Progenitor cell of endocrine pancreas (in vitro differentiated cells): ENCODE measurements at regions not wholly inside any gene's neighbourhood (a gene's known extent, or its start where the extent isn't known, plus 50 kb on each side); places are given as distances from the start of the nearest gene placed in this dataset.

Experiments
- DNase-seq: peaks from one replicate; pipeline ENCODE4 v3.0.0; 2021; ENCODE audit warnings: low spot score; ENCODE audit not compliant: unreplicated experiment
- H3K27ac Mint-ChIP-seq: 2 replicates; pipeline ENCODE4 v1.8.0; 2021; ENCODE audit warnings: mild to moderate bottlenecking, moderate library complexity, mixed read lengths
- H3K27me3 Mint-ChIP-seq: 2 replicates; pipeline ENCODE4 v1.8.0; 2021; ENCODE audit warnings: mixed read lengths
- H3K36me3 Mint-ChIP-seq: 2 replicates; pipeline ENCODE4 v1.8.0; 2022; ENCODE audit warnings: mixed read lengths; ENCODE audit not compliant: insufficient read depth
- H3K4me1 Mint-ChIP-seq: 2 replicates; pipeline ENCODE4 v1.8.0; 2021; ENCODE audit warnings: low read depth, mixed read lengths
- H3K4me3 Mint-ChIP-seq: 2 replicates; pipeline ENCODE4 v1.8.0; 2021; ENCODE audit warnings: low read depth, mild to moderate bottlenecking, moderate library complexity, mixed read lengths
- H3K9me3 Mint-ChIP-seq: 2 replicates; pipeline ENCODE4 v1.8.0; 2021; ENCODE audit warnings: low read depth, mixed read lengths
- CTCF ChIP-seq: fragments of 200-600 bp; sonication (generic); IDR thresholded peaks from one replicate; pipeline ENCODE4 v1.5.0; 2021; ENCODE audit warnings: antibody characterized with exemption, mild to moderate bottlenecking; ENCODE audit not compliant: unreplicated experiment

- H3K27ac Mint-ChIP-seq = no peak overlapping the region
- peaks cover 2% of the 10 kb centered on the region for H3K9me3 Mint-ChIP-seq
- no peaks in the 10 kb centered on the region for H3K36me3 Mint-ChIP-seq
- H3K27me3 Mint-ChIP-seq = no peaks in the 10 kb centered on the region
- TF ChIP-seq CTCF = no peak
- DNase-seq = no peak
- H3K4me3 Mint-ChIP-seq = no peak overlapping the region
- peaks cover 1% of the 10 kb centered on the region for H3K4me1 Mint-ChIP-seq
These were observed 84.7 kb downstream of the RFPL4B start for GRCh38 chr6:112431803-112432202.

GRCh38 chr6:112432853-112433252, 85.7 kb downstream of the RFPL4B start:
- Mint-ChIP-seq H3K4me1 (peaks cover 6% of the 10 kb centered on the region), H3K27ac (no peak overlapping the region), H3K27me3 (no peaks in the 10 kb centered on the region), H3K36me3 (no peaks in the 10 kb centered on the region), H3K4me3 (no peak overlapping the region), H3K9me3 (peaks cover 2% of the 10 kb centered on the region)
- TF ChIP-seq CTCF = no peak
- DNase-seq = no peak

GRCh38 chr6:112433457-112433856, 86.3 kb downstream of the RFPL4B start:
- TF ChIP-seq CTCF = no peak
- no peaks in the 10 kb centered on the region for H3K27me3 Mint-ChIP-seq

GRCh38 chr6:112434896-112435435, 87.8 kb downstream of the RFPL4B start:
- no peak overlapping the region for H3K4me3 Mint-ChIP-seq
- no peaks in the 10 kb centered on the region for H3K27me3 Mint-ChIP-seq
- DNase-seq = no peak
- peaks cover 17% of the 10 kb centered on the region for H3K4me1 Mint-ChIP-seq
- peaks cover 2% of the 10 kb centered on the region for H3K9me3 Mint-ChIP-seq
- H3K27ac Mint-ChIP-seq = no peak overlapping the region
- TF ChIP-seq CTCF = no peak
- no peaks in the 10 kb centered on the region for H3K36me3 Mint-ChIP-seq

More at GRCh38 chr6:112433457-112433856, 86.3 kb downstream of the RFPL4B start:
- DNase-seq = no peak
- Mint-ChIP-seq H3K36me3 (no peaks in the 10 kb centered on the region), H3K4me3 (no peak overlapping the region), H3K27ac (no peak overlapping the region), H3K9me3 (peaks cover 2% of the 10 kb centered on the region), H3K4me1 (peaks cover 7% of the 10 kb centered on the region)

- no peak overlapping the region for H3K4me3 Mint-ChIP-seq
- no peak for TF ChIP-seq CTCF
- H3K9me3 Mint-ChIP-seq = no peaks in the 10 kb centered on the region
- DNase-seq = no peak
- no peaks in the 10 kb centered on the region for H3K27me3 Mint-ChIP-seq
- no peaks in the 10 kb centered on the region for H3K36me3 Mint-ChIP-seq
- no peak overlapping the region for H3K27ac Mint-ChIP-seq
- H3K4me1 Mint-ChIP-seq = peaks cover 20% of the 10 kb centered on the region
These were observed 89.9 kb downstream of the RFPL4B start for GRCh38 chr6:112437058-112437457.
